IMR-90 (cell line): ENCODE measurements at regions not wholly inside any gene's neighbourhood (a gene's known extent, or its start where the extent isn't known, plus 50 kb on each side); places are given as distances from the start of the nearest gene placed in this dataset.

ENCODE experiments used
- ATAC-seq: fragments of 200-7000 bp; cut with Tn5 transposase; 2 replicates; pipeline ENCODE4 v1.9.1; 2020; ENCODE audit warnings: low read depth, mild to moderate bottlenecking, moderate library complexity
- BruUV-seq: library from RNA; stranded (reverse); fragments of 400-500 nt; replicated peaks from 2 replicates; lab custom pipeline; 2021; lab: Mats Ljungman, UMichigan
- CTCF ChIA-PET: fragments of 300-600 bp; formaldehyde crosslinking; extraction: SDS; loops from one replicate; lab custom pipeline; 2021; ENCODE audit warnings: antibody characterized with exemption; lab: Yijun Ruan, JAX
- POLR2A ChIA-PET: fragments of 300-600 bp; sonication (Branson Sonifier 250); formaldehyde crosslinking; loops from one replicate; lab custom pipeline; 2022; ENCODE audit warnings: antibody characterized with exemption; ENCODE audit not compliant: unreplicated experiment; lab: Charles Lee
- DNase-seq: peaks from one replicate; pipeline ENCODE4 v3.0.0; 2013
- H2AFZ ChIP-seq: replicated peaks from 2 replicates; pipeline ENCODE3; 2013; ENCODE audit warnings: low read length, mild to moderate bottlenecking; ENCODE audit not compliant: poor library complexity
- H2AK5ac ChIP-seq: 2 replicates; pipeline ENCODE4 v1.6.1; 2013; ENCODE audit warnings: low read depth, low read length, inconsistent platforms
- H2AK9ac ChIP-seq: replicated peaks from 2 replicates; pipeline ENCODE3; 2013; ENCODE audit warnings: mild to moderate bottlenecking, low read depth, low read length, moderate library complexity; ENCODE audit not compliant: poor library complexity
- H2BK120ac ChIP-seq: 2 replicates; pipeline ENCODE4 v1.6.1; 2013; ENCODE audit warnings: low read depth, low read length, inconsistent platforms
- H2BK15ac ChIP-seq: 3 replicates; pipeline ENCODE4 v1.6.1; 2013; ENCODE audit warnings: low read depth, low read length, inconsistent platforms
- H2BK20ac ChIP-seq: 2 replicates; pipeline ENCODE4 v1.6.1; 2013; ENCODE audit warnings: low read depth, mild to moderate bottlenecking, inconsistent platforms, low read length, moderate library complexity
- H2BK5ac ChIP-seq: 2 replicates; pipeline ENCODE4 v1.6.1; 2013; ENCODE audit warnings: mild to moderate bottlenecking, low read depth, low read length, inconsistent platforms; ENCODE audit not compliant: poor library complexity, severe bottlenecking
- H3K14ac ChIP-seq: replicated peaks from 2 replicates; pipeline ENCODE4 v1.6.1; 2013; ENCODE audit warnings: low read depth, low read length, inconsistent platforms
- H3K18ac ChIP-seq: 2 replicates; pipeline ENCODE4 v1.6.1; 2013; ENCODE audit warnings: low read depth, low read length, control low read depth
- H3K23ac ChIP-seq: 2 replicates; pipeline ENCODE4 v1.6.1; 2013; ENCODE audit warnings: low read depth, low read length, inconsistent platforms
- H3K27ac ChIP-seq: 2 replicates; pipeline ENCODE4 v1.5.1; 2013; ENCODE audit warnings: mild to moderate bottlenecking, control low read depth, low read length; ENCODE audit not compliant: insufficient read depth
- H3K27me3 ChIP-seq: 2 replicates; pipeline ENCODE4 v1.6.1; 2013; ENCODE audit warnings: low read length; ENCODE audit not compliant: control insufficient read depth, insufficient read depth
- H3K36me3 ChIP-seq: 2 replicates; pipeline ENCODE4 v1.6.1; 2013; ENCODE audit warnings: low read length, mixed read lengths; ENCODE audit not compliant: control insufficient read depth, insufficient read depth
- H3K4ac ChIP-seq: 2 replicates; pipeline ENCODE4 v1.6.1; 2013; ENCODE audit warnings: low read depth, low read length, inconsistent platforms
- H3K4me1 ChIP-seq: 2 replicates; pipeline ENCODE4 v1.6.1; 2013; ENCODE audit warnings: low read length, mixed read lengths; ENCODE audit not compliant: control insufficient read depth, insufficient read depth
- H3K4me2 ChIP-seq: 2 replicates; pipeline ENCODE4 v1.6.1; 2013; ENCODE audit warnings: low read depth, mild to moderate bottlenecking, control low read depth, low read length, moderate library complexity
- H3K4me3 ChIP-seq: 2 replicates; pipeline ENCODE4 v1.5.1; 2013; ENCODE audit warnings: low read depth, mild to moderate bottlenecking, control low read depth, low read length, moderate library complexity; ENCODE audit not compliant: insufficient read depth
- H3K56ac ChIP-seq: 2 replicates; pipeline ENCODE4 v1.6.1; 2013; ENCODE audit warnings: low read length, inconsistent platforms; ENCODE audit not compliant: insufficient read depth; ENCODE audit errors: extremely low read depth
- H3K79me1 ChIP-seq, 2 experiments: 2 replicates each; pipeline ENCODE4 v1.6.1; 2013; ENCODE audit warnings: low read length in 2 of 2, inconsistent platforms in 1 of 2, low read depth in 1 of 2
- H3K9ac ChIP-seq: 2 replicates; pipeline ENCODE4 v1.6.1; 2013; ENCODE audit warnings: low read depth, low read length, control low read depth
- H3K9me1 ChIP-seq: 2 replicates; pipeline ENCODE4 v1.6.1; 2013; ENCODE audit warnings: low read length, inconsistent platforms; ENCODE audit not compliant: insufficient read depth
- H3K9me3 ChIP-seq: 2 replicates; pipeline ENCODE4 v1.6.1; 2013; ENCODE audit warnings: low read length; ENCODE audit not compliant: control insufficient read depth, insufficient read depth
- H4K20me1 ChIP-seq: 2 replicates; pipeline ENCODE4 v1.6.1; 2013; ENCODE audit warnings: low read length, inconsistent platforms; ENCODE audit not compliant: insufficient read depth
- H4K5ac ChIP-seq: 2 replicates; pipeline ENCODE4 v1.6.1; 2013; ENCODE audit warnings: mild to moderate bottlenecking, low read depth, low read length, control low read depth
- H4K8ac ChIP-seq, 2 experiments: 2 replicates each; pipeline ENCODE4 v1.6.1; 2013; ENCODE audit warnings: low read depth in 2 of 2, low read length in 2 of 2, control low read depth in 1 of 2, inconsistent platforms in 1 of 2
- H4K91ac ChIP-seq: 2 replicates; pipeline ENCODE4 v1.6.1; 2013; ENCODE audit warnings: low read depth, low read length, inconsistent platforms; ENCODE audit not compliant: insufficient read depth
- MAFK ChIP-seq: IDR thresholded peaks from 2 replicates; pipeline ENCODE4 v1.6.1; 2012; ENCODE audit warnings: low read depth, low read length, improper control_type of control experiment
- MXI1 ChIP-seq: IDR thresholded peaks from 2 replicates; pipeline ENCODE4 v1.6.1; 2012; ENCODE audit warnings: low read depth, mild to moderate bottlenecking, low read length, moderate library complexity, borderline replicate concordance
- POLR2A ChIP-seq: IDR thresholded peaks from 2 replicates; pipeline ENCODE4 v1.6.1; 2012; ENCODE audit warnings: mild to moderate bottlenecking, low read depth, low read length
- SMC3 ChIP-seq: fragments of 150-350 bp; IDR thresholded peaks from 2 replicates; pipeline ENCODE4 v1.6.1; 2016; ENCODE audit warnings: low read depth, mild to moderate bottlenecking, antibody characterized with exemption, low read length, moderate library complexity
- WGBS, 2 experiments: methylation state at CpG; one replicate each; pipeline versions ENCODE4 v1.1.5 to v1.1.7; 2013; ENCODE audit warnings: missing lambda C conversion rate in 2 of 2; ENCODE audit not compliant: insufficient read length in 1 of 2; ENCODE audit errors: extremely low coverage in 2 of 2; 5-methylcytosine and 5-hydroxymethylcytosine counted together
- dilution Hi-C: fragments of 300-500 bp; cut with HindIII; formaldehyde crosslinking; loops from one replicate; pipeline ENCODE4 v1.14.3; 2018; ENCODE audit warnings: low sequenced_read_pairs; ENCODE audit not compliant: unreplicated experiment
- in situ Hi-C: fragments of 300-500 bp; cut with MboI; formaldehyde crosslinking; loops from 3 replicates; pipeline ENCODE4 v1.14.3; 2019; ENCODE audit warnings: low sequenced_read_pairs, inconsistent platforms, mixed read lengths
- intact Hi-C: fragments of 100-400 bp; cut with micrococcal nuclease; formaldehyde crosslinking; loops from 2 replicates; pipeline ENCODE4 v1.10.0; 2022

DNA sequence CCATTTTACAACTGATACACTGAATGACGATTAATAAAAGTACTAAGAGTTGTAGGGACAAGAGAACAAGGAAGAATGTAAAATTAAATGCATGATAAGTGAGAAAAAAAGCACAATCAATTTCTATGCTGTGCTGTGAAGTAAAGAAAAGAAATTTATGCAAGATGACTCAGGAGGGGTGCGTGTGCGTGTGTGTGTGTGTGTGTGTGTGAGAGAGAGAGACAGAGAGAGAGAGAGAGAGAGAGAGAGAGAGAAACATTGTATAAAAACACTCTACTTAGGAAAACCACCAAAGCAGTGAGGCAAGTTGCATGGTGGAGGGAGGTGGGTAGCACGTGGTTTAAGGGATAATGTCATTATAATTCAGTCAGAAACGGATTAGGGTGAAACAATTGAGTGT is 580.8 kb upstream of the ALCAM start:
- no peak overlapping the region for H4K91ac ChIP-seq
- no peak overlapping the region for H3K4me3 ChIP-seq
- H3K36me3 ChIP-seq, result no peaks in the 10 kb centered on the region
- ATAC-seq (no peak), DNase-seq (peak; percentile 43)
- CTCF ChIA-PET, result no interaction called here
- H2BK20ac ChIP-seq, result no peak overlapping the region
- in situ Hi-C loops, result no loop called here
- intact Hi-C loops, result no loop called here
- BruUV-seq, result no TSS peak
- H3K23ac ChIP-seq, result no peak overlapping the region
- no peaks in the 10 kb centered on the region for H3K79me1 ChIP-seq
- H2AK5ac ChIP-seq, result no peak overlapping the region
- no peak for TF ChIP-seq SMC3
- TF ChIP-seq POLR2A, result no peak
- no peak for TF ChIP-seq MAFK
- no peak for TF ChIP-seq MXI1
- H3K4me1 ChIP-seq, result no peaks in the 10 kb centered on the region
- no peak overlapping the region for H3K9ac ChIP-seq
- H3K4ac ChIP-seq, result no peak overlapping the region
- 0 out of 2 replicates have a peak overlapping the region, but pooled peaks have one; percentile 37 for H3K14ac ChIP-seq
- H2BK120ac ChIP-seq, result no peak overlapping the region
- H2AFZ ChIP-seq, result no peak overlapping the region
- no peaks in the 10 kb centered on the region for H3K9me1 ChIP-seq
- H3K4me2 ChIP-seq, result no peak overlapping the region
- POLR2A ChIA-PET, result no interaction called here
- H2BK15ac ChIP-seq, result no peak overlapping the region
- H4K20me1 ChIP-seq, result no peaks in the 10 kb centered on the region
- H3K27me3 ChIP-seq, result no peaks in the 10 kb centered on the region
- no CpG with 5 or more reads among the region's 5 CpGs for WGBS, 2 experiments
- H4K5ac ChIP-seq, result no peak overlapping the region
- H3K9me3 ChIP-seq, result no peaks in the 10 kb centered on the region
- H3K56ac ChIP-seq, result no peak overlapping the region
- H4K8ac ChIP-seq, result no peak overlapping the region
- H3K18ac ChIP-seq, result no peak overlapping the region
- no peak overlapping the region for H2AK9ac ChIP-seq
- dilution Hi-C loops, result no loop called here
- peak overlapping the region; percentile 14 for H2BK5ac ChIP-seq
- no peak overlapping the region for H3K27ac ChIP-seq
